Choroid plexus epithelial cell (primary cell): ENCODE measurements at regions not wholly inside any gene's neighbourhood (a gene's known extent, or its start where the extent isn't known, plus 50 kb on each side); places are given as distances from the start of the nearest gene placed in this dataset.

Source experiments
- DNase-seq: peaks from one replicate; pipeline ENCODE4 v3.0.0-alpha.2; 2010; ENCODE audit warnings: low read depth
- H3K4me3 ChIP-seq: 2 replicates; pipeline ENCODE4 v1.5.1; 2011; ENCODE audit warnings: low read depth, mild to moderate bottlenecking, control low read depth, low read length, moderate library complexity
- CTCF ChIP-seq: conservative IDR thresholded peaks from 2 replicates; pipeline ENCODE4 v1.5.1; 2011; ENCODE audit warnings: low read depth, mild to moderate bottlenecking, control low read depth, inconsistent platforms, low read length, moderate library complexity

DNA sequence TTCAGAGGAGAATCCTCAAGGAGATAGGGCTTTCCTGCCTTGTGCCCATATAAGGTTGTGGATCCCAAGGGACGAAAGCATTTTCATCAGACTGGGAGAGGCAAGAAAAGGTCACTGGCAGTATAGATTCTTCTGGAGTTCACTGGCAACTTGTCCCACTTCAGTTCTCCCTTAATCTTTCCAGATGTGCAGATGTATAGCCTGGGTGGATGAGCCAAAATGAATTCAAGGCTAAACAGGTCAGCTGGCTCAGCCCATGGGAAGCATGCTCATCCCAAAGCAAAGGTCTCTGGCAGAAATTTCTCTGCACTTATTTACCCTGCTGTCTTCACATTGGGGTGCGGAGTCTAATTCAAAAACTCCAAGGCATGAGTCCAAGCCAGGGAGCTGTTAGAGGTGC lies 148.9 kb upstream of the TNP1 start:
- no peak overlapping the region for H3K4me3 ChIP-seq
- DNase-seq, result no peak
- TF ChIP-seq CTCF, result no peak

DNA sequence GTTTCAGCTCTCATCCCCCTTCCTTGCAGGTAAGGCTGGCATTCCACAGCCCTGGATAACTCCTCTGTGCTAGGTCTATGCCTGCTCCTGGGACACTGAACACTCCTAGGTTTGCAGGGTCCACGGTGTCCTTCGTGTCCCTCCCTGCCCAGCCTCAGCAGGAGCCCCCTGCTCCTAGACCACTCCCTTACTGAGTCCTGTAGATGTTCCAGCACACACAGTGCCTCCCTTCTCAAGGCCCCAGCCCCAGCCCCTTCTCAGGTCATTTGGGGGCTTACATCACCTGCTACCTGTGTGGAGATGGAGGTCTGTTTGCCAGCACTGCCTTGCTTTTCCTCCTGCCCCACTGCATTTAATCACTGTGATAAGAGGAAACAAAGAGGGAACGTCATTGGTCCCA lies 146.4 kb upstream of the TNP1 start:
- no peak for DNase-seq
- TF ChIP-seq CTCF, result no peak
- H3K4me3 ChIP-seq, result no peak overlapping the region

GRCh38 chr2:217004656-217005055 lies 144.8 kb upstream of the TNP1 start:
- TF ChIP-seq CTCF, result no peak
- DNase-seq, result no peak
- no peak overlapping the region for H3K4me3 ChIP-seq

DNA sequence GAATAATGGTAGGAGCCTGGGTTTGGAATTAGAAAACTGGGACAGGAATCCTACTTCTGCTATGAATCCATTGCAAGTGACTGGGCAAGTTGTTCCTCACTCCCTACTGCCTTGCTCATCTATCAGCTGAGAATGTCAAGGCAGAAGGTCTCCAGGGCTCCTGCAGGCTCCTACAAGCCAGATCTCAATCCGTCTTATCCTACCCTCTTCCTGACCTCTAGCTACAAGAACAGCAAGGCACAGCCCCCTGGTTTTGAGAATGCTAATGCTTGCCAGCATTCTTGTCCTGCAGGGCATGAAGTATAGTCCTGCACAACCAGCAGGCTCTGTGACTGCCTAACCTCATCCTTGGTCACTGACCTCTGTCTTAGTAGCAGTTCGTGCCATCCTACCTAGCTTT lies 141.9 kb upstream of the TNP1 start:
- no peak for DNase-seq
- TF ChIP-seq CTCF, result no peak
- H3K4me3 ChIP-seq, result no peak overlapping the region

DNA sequence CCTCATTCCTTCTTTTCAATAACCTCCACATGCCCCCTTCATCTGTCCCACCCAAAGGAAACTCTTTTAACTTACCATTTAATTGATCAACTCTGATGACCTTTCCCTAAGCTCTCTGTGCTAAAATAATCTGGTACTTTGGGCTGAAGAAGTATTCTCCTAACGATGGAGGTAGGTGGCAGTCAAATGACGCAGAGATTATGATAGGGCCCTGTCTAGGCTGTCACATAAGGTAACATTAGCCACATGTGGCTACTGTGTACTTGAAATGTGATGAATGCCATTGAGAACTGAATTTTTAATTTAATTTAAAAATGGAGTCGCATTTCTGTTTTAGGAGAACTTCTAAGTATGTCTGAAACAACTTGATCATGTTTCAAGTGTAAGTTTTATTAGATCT lies 140.5 kb upstream of the TNP1 start:
- TF ChIP-seq CTCF, result no peak
- no peak for DNase-seq
- H3K4me3 ChIP-seq, result no peak overlapping the region

- no peak for TF ChIP-seq CTCF
- H3K4me3 ChIP-seq, result no peak overlapping the region
- DNase-seq, result no peak
Observed at GRCh38 chr2:216996279-216996845, 136.5 kb upstream of the TNP1 start.

DNA sequence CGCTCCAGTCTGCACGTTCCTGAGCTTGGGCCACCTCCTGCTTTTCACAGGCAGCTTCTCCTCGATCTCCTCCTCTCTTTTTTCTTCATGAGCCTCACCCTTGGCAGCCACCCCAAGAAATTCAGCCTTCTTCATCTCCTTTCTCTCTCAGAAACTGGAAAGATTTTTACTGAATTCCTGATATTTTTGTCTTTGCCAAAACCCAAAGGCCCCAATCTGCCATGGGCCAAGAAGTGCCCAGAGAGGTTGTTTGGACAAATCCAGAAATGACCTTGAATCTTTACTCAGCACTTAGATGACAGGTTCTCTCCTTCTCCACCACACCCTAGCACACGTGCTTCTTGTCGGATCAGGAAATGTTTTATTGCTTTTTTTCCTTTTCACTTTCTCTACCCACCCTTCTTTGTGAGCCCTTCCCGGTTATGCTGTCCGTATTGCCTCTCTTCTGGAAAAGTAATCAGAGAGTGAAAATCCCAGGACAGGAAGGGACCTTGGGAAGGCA lies 134.5 kb upstream of the TNP1 start:
- no peak for TF ChIP-seq CTCF
- no peak for DNase-seq
- H3K4me3 ChIP-seq, result no peak overlapping the region
